Amygdala (tissue), 56 donors: ENCODE measurements at regions not wholly inside any gene's neighbourhood (a gene's known extent, or its start where the extent isn't known, plus 50 kb on each side); places are given as distances from the start of the nearest gene placed in this dataset.

Experiments
- DNase-seq, 56 donors: peaks; one replicate each; lab custom pipeline; 2025; lab: John Stamatoyannopoulos, UW

DNA sequence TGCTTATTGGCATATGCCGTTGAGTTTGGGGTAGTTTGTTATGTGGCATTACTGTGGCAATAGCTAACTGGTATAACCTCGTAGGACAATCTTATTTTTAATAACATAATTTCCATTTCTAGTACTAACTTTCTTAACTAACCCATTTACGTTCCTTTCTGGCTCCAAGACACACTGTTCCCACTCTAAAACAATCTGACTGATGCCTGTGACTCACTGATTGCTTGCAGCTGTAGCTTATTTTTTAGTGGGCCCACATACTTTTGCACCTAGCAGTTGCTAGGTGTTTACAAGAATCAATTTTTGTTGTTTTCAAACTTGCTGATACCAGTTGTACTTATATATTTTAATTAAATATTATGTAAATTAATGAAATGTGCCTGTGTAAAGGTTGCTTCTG lies 52.2 kb downstream of the FAT3 start:
- no peak for DNase-seq

DNA sequence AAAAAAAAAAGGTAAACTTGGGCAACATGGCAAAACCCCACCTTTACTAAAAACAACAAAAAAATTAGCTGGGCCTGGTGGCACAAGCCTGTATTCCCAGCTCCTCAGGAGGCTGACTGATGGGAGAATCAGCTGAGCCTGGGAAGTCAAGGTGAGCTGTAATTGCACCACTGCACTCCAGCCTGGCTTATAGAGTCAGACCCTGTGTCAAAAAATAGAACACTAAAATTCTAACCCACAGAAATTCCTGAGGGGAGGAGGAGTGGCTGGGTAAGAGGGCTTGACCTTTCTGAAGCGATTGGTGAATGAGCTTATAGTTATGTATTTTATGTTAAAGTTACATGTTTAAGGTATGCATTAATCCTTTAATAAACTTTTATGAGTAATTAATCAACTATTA lies 53.3 kb downstream of the FAT3 start:
- DNase-seq = no peak

DNA sequence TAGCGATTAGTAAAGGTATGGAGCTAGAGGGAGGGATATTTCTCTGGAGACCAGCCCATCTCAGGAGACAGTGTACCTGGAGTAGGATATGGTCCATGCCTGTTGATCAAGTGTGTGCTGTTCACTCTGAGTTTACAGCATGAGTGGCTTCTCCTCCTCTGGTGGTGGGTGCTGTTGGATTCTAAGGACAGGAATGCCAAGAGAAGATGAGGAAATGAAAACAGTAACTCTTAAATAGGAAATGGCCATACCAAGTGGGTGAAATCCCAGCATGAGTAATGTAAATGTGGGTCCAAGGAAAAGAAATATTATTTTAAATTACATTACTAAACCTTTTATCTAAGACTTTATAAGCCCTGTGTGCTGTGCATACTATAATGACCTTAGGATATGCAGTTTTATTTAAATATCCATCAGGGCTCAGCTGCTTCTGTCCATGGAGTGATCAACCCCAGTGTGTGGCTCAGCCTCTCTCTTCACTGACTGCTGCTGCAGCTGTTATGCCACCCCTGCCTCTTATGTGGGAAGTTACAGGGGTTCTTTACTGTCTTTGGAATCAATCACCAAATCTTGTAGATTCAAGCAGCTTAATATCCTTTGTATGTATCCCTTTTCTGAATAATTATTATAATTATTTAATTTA lies 54.3 kb downstream of the FAT3 start:
- no peak for DNase-seq

DNA sequence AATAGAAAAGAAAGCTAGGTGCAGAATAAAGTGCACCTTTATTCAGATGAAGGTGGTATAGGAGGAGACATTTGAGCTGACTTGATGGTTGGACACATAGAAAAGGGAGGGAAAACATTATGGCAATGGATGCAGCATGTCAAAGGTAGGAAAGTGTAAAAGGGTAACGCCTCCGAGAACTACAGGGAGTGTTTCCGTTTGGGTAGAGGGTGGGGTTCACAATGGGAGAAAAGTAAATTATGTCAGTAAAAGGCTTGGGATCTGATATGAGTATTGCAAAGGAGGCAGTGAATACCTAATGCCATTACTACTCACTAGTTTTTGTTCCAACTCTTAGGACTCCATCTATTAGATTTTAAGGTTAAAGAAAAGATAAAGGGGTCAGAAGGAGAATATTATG lies 59.5 kb downstream of the FAT3 start:
- no peak for DNase-seq

DNA sequence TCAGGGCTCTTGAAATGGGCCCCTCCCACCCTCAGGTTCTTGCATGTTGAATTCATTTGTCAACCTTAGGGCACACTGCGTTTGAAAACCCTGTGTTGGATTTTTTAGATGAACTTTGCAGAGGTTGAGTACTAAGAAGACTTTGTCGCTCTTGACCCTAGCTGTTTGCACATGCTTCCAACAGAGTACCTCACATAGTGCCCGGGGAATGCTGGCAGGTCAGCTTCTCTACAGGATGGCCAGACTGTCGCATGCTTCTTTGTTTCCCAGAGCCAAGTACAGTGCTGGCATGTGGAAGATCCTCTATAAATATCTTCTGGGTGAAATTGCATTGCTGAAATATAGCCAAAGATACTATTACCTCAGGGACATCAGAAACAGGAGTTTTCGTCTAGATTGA lies 59.9 kb downstream of the FAT3 start:
- no peak for DNase-seq

DNA sequence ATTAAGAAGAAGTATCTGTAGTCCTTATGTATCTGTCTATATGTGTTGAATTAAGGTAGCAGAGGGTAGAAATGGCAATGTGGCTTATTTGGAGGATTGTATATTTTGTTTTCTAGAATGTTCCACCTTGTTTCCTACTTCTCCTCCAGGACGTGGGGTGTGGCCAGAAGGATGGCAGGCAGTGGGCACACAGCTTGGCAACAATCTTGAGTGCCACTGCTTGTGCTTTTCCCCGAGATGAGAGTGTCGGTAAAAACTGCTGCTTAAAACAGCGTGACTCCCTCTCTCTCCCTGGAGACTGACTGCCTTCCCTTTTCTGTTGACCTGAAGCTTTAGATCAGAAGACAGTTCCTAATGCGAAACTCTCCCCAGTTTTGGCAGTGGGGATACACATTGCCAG lies 61.2 kb downstream of the FAT3 start:
- no peak for DNase-seq

DNA sequence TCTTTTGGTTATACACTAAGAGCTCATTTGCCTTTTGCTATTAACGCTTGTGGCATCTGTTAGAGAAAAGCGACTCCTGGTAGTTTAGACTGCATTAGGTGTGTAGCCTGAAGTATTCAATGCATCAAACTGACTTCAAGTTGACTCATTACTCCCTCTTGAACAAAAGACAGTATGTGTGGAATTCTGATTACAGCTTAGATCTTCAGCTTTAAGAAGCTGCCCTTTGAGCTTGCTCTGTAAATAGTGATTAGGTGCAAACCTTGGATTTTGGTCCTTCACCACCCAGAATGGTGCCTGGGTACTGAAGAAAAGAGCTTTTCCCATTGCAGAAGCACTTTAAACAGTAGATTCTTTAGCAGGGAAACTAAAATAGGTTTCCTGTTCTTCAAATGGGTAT lies 62.1 kb downstream of the FAT3 start:
- DNase-seq = no peak

DNA sequence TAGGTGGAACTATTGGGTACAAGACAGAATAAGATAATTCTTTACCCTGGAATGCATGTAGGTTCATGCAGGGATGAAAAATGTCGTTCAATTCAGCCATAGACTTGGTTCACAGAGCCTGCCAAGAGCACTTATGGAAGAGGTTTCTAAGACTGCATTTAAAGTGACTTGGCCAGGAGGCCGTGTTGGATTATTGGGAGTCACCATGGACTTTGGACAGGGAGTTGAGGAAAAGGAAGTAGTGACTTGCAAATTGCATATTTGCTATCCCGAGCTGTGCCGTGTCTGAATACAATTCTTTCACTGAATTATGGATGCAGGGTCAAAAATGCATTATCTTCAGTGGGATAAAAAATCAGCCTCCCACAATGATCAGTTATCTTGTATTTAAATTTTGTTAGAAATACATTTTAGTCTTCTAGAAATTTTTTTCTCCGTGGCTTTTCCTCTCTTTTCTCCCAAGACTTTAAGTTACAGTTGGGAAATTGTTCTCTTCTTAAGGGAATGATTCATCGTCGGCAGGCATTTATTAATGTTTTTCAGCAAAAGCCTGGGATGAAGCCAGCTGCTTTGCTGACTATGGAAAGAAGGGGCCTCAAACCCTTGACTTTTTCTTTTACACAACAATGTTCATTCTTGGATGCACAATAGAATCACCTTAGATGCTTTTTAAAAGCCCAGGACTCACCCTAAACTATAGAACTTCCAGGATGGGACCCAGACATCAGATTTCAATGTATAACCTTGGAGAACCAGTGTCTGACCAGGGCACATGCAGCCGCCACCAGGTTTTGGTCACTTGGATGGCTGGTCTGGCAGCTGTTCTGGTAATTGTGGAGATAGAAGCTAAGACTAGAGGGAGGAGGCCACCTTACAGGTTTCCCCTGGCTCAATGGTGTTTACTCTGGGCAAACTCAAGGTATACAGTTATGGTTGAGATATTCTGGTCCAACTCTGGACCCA lies 70.8 kb downstream of the FAT3 start:
- no peak for DNase-seq

DNA sequence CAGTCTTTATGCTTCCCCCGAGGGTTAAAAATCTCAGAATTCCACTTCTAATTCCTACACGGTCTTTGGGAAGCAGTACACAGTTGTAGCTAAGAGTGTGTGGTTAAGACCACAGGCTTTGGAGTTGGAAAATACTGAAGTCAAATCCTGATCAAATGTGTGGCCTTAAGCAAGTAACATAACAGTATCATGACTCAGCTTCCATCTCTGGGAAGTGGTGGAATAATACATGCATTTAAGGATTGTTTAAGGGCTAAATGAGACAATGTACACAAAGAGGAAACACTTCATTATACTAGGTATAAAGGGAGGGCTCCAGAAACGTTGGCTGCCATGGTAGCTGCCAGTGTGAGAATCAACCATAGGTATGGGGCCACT lies 71.5 kb downstream of the FAT3 start:
- no peak for DNase-seq

DNA sequence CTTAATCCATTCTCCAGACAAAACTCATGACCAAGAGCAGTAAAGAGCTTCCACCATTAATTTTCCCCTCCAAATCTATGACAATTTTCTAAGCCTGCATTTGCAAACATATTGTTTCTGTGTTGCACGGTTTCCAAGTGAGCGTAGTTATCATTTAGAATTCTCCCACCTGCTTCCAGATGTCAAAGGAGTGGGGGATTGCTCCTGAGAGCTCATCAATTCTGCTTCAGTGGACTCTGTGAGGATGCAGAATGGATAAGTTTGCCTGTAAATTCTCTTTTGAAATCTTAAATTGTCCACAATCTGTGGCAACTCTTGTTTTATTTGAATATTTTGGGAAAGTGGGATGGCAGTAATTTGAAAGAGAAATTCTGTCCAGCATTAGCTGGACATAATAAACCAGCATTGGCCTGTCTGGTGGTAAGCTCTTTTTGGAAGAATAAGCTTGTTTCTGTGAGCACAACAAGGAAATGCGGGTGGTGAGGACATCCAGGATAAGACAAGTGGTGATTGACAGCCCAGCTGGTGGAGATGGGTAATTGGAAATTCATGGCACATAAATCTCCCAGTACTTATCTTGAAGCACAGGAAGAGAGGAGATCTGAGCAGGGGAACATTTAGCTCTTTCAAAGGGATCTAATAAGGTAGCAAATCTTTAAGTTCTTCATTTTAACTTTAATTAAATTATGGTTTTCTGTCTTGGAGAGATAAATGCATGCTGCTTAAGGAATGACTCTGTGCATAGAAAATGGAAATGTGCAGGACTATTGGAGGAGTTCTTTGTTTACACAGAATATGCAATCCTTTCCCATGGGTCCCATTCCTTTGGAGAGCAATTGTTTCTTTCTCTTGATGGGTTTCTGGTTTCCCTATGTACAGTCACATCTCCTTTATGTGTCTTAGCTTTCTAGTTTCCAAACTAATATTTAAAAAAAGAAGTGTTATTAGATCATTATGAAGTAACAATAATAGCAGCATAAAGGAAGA lies 73.2 kb downstream of the FAT3 start:
- no peak for DNase-seq

DNA sequence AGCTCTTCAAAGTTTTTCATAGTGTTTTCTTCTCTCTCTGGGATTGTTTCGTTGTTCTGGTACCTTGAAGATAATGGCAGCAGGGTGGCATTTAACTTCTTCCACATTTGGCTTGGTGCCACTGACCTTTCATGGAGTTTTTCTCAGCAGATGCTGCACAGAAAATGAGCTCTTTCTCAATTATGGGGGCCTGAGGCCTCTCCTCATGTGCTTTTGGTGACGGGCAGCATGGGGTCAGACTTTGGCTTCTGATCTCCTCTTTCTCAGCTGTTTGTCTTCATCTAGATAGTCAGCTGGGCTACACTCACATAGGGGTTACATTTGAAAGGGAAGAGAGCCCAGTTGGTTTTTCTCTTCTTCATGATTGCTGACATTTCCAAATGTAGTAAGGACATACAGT lies 76.3 kb downstream of the FAT3 start:
- DNase-seq = no peak

DNA sequence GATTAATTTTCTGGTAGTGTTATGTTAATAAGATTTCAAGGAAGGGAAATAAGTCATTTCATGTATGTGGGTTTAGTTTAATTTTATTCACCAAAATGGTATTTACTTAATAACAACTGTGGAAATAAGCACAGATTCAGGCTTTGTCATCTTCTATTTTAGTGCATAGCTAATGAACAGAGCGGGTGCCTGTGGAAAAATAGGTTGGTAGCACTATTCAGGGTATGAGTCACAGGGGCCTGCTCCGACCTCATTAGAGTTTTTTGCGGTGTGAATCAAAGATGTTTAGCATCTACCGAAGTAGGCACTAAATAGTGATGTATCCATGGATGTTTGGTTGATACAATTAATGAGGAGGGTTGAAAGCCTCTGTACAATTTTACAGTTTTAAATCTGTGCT lies 78.2 kb downstream of the FAT3 start:
- DNase-seq = peak in 6 of 56 donors; percentile 4 to 33 (median 12)

DNA sequence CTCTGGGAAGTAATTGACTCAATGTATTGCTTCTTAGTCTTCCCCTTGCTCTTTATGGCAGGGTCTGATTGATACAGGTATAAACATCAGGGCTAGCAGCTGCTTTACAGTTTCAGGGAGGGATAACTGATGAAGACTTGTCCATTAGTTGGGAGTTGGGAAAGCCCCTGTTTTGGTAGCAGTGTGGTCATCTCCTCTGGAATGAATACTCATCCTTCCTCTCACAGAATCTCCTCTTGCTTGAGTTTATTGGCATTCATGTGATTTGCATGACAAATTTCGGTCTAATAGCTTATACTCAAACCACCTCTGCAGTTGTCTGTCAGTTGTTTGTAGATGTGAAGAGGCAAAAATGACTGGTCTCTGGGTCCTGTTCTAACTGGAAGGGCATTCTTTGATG lies 79.7 kb downstream of the FAT3 start:
- no peak for DNase-seq

DNA sequence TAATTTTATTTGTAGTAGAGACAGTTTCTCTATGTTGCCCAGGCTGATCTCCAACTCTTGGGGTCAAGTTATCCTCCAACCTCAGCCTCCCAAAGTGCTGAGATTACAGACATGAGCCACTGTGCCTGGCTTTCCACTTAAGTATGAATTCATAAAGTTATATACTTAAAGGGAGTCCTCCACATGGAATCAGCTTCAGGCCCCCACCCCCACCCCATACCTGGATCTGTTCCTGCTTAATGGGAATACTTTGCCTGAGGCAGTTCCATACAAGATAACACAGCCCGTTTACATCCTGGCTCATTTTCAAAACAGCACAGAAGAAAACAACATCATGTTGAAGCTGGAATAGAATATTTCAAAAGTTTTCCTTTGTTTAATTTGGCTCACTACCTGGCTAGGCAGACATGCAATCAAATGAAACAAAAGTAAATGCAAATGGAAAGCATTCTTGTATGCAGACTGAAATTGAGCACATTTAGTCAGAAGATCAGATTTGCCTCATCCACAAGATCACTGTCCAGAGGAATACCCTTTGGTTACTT lies 82.4 kb downstream of the FAT3 start:
- DNase-seq = no peak

DNA sequence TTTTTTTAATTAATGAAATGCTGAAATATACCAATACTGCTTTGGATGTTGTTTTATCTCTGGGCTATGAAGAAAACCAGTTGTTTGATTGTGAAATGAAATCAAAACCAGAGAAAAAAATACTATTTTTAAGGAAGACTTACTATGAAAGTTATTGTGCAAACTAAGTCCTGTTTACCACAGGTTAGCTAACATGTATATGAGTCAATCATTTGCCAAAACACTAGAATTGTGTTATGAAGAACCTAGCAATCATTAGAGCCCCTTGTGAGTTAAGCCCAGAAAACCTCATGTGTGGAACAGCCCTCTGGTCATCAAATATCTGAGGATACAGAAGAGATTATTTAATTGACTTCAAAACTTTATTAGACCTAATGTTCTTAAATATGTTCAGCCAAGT lies 83.7 kb downstream of the FAT3 start:
- DNase-seq = no peak

DNA sequence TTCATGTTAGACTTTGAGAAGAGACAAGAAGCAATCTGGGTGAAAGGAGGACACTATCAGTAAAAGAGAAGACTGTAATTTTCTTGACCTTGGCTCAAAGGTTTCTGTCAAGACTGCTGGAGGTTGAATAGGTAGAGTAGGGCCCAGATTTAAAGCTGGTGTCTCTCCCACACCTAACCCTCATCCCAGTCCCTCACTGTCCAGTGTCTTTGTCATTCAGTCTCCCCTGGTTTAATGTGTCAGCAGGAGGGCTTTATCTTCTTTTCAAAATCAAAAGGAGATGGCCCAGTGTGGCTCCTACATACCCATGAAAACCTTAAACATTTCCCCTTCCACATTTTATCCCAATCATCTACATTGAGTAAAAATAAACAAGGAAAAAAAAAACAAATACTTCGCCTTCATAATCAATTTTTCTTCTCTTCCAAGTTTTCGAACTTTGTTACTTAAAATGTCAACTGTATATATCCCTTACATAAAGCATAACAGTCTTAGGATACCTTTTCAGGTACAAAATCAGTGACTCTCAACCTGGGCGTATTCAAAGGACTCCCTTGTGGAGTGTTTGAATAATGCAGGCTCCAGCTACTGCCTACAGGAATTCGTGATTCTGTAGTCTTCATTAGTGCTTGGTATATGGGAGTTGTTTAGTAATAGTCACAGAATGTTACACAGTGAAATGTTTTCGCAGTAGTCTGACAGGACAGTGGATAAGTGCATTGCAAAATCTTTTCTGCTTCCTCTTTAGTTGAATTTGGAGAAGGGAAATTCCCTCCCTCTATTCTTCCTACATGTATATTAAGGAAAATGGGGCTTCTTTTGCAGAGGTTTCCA lies 87.2 kb downstream of the FAT3 start:
- no peak for DNase-seq

DNA sequence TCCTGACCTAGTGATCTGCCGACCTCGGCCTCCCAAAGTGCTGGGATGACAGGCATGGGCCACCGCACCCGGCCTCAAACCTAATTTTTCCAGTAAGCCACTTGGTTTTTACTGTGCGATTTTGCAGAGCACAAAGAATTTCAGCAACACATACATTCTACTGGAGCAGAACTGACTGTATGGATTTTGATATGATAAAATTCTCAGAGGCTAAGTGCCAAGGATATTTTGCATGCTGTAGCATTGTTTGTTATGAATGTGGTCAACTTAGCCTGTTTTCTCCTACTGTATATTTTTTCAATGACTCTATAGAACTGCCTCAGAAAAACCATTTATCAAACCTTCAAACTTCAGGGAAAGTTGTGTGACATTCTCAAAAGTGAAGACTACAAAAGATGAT lies 89.2 kb downstream of the FAT3 start:
- DNase-seq = no peak

DNA sequence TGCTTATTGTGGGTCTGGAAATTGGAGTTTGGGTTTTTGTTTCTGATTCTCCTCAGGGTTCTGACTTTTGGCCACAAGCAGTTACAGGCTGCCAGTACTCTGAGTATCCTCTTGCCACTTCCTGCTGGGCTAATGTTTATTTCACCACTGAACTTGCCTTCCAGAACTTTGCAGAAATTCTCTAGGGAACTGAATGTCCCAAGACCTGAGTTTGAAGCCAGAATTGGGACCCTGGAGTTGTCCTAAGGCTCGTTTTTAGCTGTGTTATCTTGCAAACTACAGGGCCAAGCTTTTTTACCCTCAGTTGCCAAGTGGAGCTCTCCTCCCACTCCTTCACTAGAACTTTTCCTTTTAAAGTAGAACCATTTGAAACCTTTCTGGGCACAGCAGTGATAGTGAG lies 89.9 kb downstream of the FAT3 start:
- no peak for DNase-seq

DNA sequence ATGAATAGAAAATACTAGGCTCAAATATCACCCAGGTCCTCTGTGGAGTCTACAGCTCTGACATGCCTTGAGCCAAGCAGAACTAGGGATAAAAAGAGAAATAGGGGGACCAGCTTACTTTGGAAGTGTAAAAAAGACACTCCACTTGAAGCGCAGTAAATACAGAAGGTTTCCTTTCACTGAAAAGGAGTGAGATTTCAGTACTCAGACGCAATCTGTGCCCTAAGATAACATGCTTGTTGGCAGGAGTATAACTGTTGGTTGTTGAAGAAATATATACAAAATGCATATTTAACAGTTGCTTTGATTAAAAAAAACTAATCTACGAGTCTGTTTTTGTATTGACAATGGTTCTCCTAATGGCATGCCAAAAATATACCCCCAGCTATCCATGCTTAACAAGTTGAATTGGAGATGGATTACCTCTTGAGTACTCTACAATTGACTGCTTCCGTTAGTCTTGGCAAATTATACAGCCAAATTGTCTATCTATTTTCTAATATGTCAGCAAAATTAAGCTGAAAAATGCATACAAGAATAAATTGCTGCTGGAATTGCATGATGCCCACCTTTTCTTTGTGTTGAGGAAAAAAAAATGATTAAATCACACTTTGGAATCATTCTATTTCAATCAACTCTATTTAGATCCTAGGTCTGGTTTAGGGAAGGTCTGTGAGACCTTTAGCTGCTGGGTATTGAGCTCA lies 91.6 kb downstream of the FAT3 start:
- no peak for DNase-seq
